Hematopoietic multipotent progenitor cell treated with erythropoietin and hydrocortisone succinate and interleukin-3 and kit ligand, for 17 days (in vitro differentiated cells): ENCODE measurements at regions not wholly inside any gene's neighbourhood (a gene's known extent, or its start where the extent isn't known, plus 50 kb on each side); places are given as distances from the start of the nearest gene placed in this dataset.
"Not testable (repeated sequence)": the region's sequence is repeated elsewhere in the genome, so short reads cannot be mapped to it uniquely, and the experiment has no call there.

Source experiments
- DNase-seq: peaks from one replicate; pipeline ENCODE4 v3.0.0-alpha.2; 2015; ENCODE audit warnings: low spot score

- not testable (repeated sequence) for DNase-seq
These were observed 185.0 kb downstream of the NPIPA7 start for GRCh38 chr16:16563962-16564361.

DNA sequence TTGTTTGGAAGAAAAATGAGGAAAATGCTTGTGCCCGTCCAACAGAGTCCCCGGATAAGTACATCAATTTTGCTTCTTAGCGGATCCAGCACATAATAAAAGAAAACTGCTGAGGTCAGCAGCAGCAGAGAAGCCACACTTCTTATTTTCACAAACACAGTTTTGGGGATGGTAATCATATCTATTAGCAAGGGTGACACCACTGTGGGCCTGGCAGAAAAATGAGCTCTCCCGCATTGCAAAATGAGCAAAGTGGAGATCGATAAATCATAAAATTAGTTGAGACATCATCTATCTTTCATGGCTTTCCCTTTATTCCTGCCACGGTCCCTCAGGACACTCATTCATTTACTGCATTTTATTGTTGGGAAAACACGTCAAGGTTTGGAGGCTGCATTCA, 186.4 kb downstream of the NPIPA7 start:
- DNase-seq = not testable (repeated sequence)

DNA sequence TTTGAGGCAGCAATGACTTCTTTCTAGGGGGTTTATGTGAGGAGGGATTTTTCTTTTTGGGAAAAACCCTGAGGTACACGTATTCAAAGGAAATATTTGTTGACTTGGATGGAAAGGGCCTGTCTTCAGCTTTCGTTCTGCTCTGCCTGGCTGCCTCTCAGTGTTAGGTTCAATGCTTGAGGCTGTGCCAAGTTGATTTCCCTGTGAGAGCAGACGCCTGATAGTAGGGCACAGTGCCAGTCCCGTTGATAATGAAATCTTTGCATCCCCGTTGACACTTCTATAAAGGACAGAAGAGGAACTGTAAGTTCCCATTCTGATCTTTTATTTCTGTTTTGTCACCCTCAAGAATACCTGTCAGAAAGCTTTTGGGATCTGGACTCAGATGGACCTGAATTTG, 191.1 kb downstream of the NPIPA7 start:
- DNase-seq = not testable (repeated sequence)

- not testable (repeated sequence) for DNase-seq
These were observed 191.9 kb downstream of the NPIPA7 start for GRCh38 chr16:16570874-16571273.

DNA sequence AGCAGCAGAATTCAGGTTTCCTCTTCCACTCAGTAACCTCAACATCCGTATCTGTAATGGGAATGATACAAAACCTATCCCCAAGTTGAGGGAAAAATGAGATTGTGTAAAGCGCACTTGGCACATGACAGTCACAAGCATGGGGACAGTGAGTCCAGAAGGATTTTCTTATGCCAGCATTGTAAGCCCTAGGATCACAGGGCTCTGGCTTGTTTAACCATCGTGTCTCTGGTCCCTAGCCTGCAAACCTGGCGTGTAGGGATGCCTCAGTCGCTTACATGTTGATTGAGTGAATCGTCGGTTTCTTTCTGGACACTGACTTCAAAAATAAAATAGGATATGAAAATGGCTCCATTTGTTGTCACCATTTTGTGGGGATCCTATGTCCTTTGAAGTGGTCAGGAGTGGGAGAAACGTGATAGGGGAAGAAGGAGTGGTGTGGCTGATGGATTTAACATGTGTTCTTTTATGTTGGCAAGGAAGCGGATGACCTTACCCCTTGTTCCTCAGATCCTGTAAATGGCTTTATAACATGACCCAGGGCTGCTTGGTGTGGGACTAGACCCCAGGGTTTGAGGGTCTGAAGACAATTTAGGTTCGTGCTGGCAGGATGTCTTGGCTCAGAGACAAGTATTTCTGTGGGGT, 193.3 kb downstream of the NPIPA7 start:
- DNase-seq = not testable (repeated sequence)

GRCh38 chr16:16577062-16577461, 198.1 kb downstream of the NPIPA7 start:
- not testable (repeated sequence) for DNase-seq

- DNase-seq = no peak
These were observed 199.8 kb downstream of the NPIPA7 start for GRCh38 chr16:16578701-16579100.

DNA sequence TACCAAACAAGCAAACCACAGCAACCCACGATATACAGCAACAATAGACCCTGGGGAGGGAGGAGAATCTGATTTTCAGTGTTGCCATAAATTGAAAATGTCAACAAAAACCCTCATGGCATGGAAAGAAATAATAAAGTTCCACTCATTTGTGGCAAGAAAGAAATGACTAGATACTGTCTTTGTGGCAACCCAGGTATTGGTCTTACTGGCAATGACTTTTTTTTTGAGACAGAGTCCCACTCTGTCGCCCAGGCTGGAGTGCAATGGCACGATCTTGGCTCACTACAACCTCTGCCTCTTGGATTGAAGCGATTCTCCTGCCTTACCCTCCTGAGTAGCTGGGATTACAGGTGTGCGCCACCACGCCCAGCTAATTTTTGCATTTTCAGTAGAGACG, 204.0 kb downstream of the NPIPA7 start:
- DNase-seq = not testable (repeated sequence)

GRCh38 chr16:16586073-16586651, 207.2 kb downstream of the NPIPA7 start:
- DNase-seq = peak; percentile 38

DNA sequence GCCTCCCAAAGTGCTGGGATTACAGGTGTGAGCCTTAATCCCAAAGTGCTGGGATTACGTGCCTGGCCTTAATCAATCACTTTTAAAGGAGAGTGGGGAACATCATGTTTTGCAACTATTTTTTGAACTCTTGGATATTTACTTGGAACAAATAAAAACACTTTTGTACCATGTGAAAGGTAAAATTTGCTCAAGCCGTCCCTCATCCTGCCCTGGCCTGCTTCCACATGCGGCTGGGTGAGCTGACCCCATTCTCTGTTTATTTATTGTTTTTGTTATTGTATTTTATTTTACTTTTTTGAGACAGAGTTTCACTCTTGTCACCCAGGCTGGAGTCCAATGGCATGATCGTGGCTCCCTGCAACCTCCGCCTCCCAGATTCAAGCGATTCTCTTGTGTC, 208.0 kb downstream of the NPIPA7 start:
- DNase-seq = not testable (repeated sequence)

GRCh38 chr16:16588436-16588835, 209.5 kb downstream of the NPIPA7 start:
- not testable (repeated sequence) for DNase-seq

- peak; percentile 51 for DNase-seq
These were observed 211.8 kb downstream of the NPIPA7 start for GRCh38 chr16:16590654-16591318.

DNA sequence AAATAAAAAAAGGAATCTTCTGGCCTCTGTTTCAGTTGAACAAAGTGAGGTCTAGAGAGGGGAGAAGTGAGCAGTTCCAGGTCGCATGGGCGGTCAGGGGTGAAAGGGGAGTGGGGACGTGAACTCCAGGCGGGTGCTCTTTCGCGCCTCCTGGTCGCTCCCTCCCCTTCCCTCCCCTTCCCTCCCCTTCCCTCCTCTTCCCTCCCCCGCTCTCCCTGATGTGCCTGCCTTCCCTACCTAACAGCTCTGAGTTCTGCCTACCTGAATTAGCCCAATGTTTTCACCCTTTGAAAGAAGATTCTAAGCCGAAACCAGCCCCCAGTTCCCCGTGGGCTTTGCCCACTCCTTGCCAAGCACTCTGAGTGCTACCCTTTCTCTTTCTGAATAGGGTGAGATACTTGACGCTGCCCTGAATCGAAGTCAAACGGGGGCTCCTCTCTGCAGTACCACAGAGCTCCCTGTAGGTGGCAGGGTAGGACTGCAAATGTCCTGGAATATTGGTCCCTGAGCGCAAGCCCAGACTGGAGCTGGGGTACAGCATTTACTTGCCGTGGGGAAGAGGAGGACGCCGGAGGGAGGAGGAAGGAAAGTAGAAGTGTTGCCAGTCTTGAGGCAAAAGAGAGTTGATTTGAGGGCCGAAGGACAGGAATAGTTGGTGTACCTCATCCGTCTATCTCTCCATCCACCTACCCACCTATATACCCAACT, 214.4 kb downstream of the NPIPA7 start:
- DNase-seq = peak; percentile 16

GRCh38 chr16:16595029-16595718, 216.2 kb downstream of the NPIPA7 start:
- not testable (repeated sequence) for DNase-seq

GRCh38 chr16:16601239-16601638, 222.3 kb downstream of the NPIPA7 start:
- not testable (repeated sequence) for DNase-seq

DNA sequence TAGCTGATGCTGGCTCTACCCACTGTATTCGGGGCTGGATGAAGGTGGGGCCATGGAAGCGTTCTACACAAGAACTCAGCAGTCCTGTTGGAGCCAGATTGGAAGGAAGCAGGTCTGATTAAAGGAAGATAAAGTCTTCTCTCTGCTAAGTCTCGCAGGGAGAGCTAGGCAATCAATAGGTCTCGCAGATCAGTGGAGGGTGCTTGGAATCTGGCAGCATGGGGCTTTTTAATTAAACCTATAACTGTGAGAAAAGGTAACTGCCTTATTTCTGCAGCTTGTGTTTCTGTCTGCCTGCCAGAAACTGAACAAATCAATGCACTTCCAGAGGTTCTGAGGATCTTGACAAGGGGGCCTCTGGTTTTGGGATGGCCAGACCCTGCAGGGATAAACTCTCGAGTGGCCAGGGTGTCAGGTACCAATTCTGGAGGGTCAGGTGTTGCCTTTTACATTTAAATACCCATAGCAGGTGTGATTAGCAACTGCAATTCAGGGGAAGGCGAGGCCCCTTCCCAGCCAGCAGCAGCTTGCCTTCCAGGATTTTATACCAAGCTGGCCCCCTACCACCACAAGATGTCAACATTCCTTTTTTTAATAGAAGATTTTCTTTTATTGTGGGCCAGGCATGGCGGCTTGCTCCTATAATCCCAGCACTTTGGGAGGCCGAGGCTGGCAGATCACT, 228.6 kb downstream of the NPIPA7 start:
- not testable (repeated sequence) for DNase-seq

- DNase-seq = not testable (repeated sequence)
These were observed 230.7 kb downstream of the NPIPA7 start for GRCh38 chr16:16609627-16610026.

- not testable (repeated sequence) for DNase-seq
These were observed 231.5 kb downstream of the NPIPA7 start for GRCh38 chr16:16610389-16610967.

GRCh38 chr16:16613212-16613611, 234.3 kb downstream of the NPIPA7 start:
- not testable (repeated sequence) for DNase-seq

DNA sequence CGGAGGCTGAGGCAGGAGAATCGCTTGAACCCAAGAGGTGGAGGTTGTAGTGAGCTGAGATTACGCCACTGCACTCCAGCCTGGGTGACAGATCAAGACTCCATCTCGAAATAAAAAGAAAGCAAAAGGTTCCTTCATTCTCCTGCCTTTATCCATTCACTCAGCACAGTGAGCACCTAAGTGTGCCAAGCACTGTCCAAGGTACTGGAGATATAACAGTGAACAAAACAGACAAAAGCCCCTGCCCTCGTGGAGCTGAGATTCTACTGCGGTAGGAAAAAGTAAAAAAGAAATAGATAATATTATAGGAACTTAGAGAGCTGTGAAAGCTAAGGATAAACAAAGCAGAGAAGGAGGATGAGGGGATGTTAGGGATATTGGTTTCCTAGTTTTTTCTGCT, 235.5 kb downstream of the NPIPA7 start:
- not testable (repeated sequence) for DNase-seq

- DNase-seq = not testable (repeated sequence)
These were observed 240.1 kb downstream of the NPIPA7 start for GRCh38 chr16:16618963-16619465.
